HCT116 (cell line): ENCODE measurements at regions not wholly inside any gene's neighbourhood (a gene's known extent, or its start where the extent isn't known, plus 50 kb on each side); places are given as distances from the start of the nearest gene placed in this dataset.

ENCODE experiments used
- ATAC-seq: fragments of 200-7000 bp; cut with Tn5 transposase; 2 replicates; pipeline ENCODE4 v1.9.1; 2020; ENCODE audit warnings: mild to moderate bottlenecking, moderate library complexity
- BruUV-seq: library from RNA; stranded (reverse); fragments of 400-500 nt; replicated peaks from 2 replicates; lab custom pipeline; 2021; lab: Mats Ljungman, UMichigan
- CTCF ChIA-PET: fragments of 300-600 bp; sonication (Branson Sonifier 250); formaldehyde crosslinking; loops from one replicate; lab custom pipeline; 2021; ENCODE audit warnings: antibody characterized with exemption; lab: Charles Lee
- POLR2A ChIA-PET: fragments of 300-600, 350-600 bp; sonication (Branson Sonifier 250); formaldehyde crosslinking; loops from one replicate; lab custom pipeline; 2021; ENCODE audit warnings: antibody characterized with exemption; lab: Charles Lee
- RAD21 ChIA-PET, 2 experiments: fragments of 300-600 bp; sonication (Branson Sonifier 250); formaldehyde crosslinking; loops; one replicate each; lab custom pipeline; 2023; ENCODE audit warnings: low total read pairs in 2 of 2; ENCODE audit not compliant: uncharacterized antibody in 2 of 2, unreplicated experiment in 2 of 2, low non-redundant PET in 1 of 2; lab: Charles Lee
- DNase-seq: peaks from one replicate; pipeline ENCODE4 v3.0.0-alpha.2; 2010; ENCODE audit warnings: low read depth, low spot score
- H2AFZ ChIP-seq: fragments of 200-600 bp; shearing (Covaris generic), sonication (generic); 2 replicates; pipeline ENCODE4 v1.6.1; 2017; ENCODE audit warnings: low read depth, mixed run types, mixed read lengths, antibody characterized with exemption, low read length; ENCODE audit not compliant: poor library complexity, severe bottlenecking
- H3K27ac ChIP-seq: 2 replicates; pipeline ENCODE4 v1.5.1; 2012; ENCODE audit warnings: low read depth, low read length
- H3K27me3 ChIP-seq: fragments of 200-600 bp; sonication (generic); 2 replicates; pipeline ENCODE4 v1.6.1; 2016; ENCODE audit warnings: mixed run types, low read length, mixed read lengths; ENCODE audit not compliant: insufficient read depth
- H3K36me3 ChIP-seq, 2 experiments: fragments of 200-500 bp in 1 of 2; fragments of 200-600 bp in 1 of 2; sonication (Bioruptor generic) in 1 of 2; sonication (generic) in 1 of 2; 2 replicates each; pipeline versions ENCODE4 v1.5.1 to v1.6.1; 2014 to 2016; ENCODE audit warnings: low read length in 2 of 2, inconsistent platforms in 1 of 2, mixed read lengths in 1 of 2, mixed run types in 1 of 2; ENCODE audit not compliant: insufficient read depth in 2 of 2, control insufficient read depth in 1 of 2
- H3K4me1 ChIP-seq, 2 experiments: fragments of 200-600 bp in 1 of 2; sonication (generic) in 1 of 2; 2 replicates each; pipeline versions ENCODE4 v1.5.1 to v1.6.1; 2012 to 2017; ENCODE audit warnings: low read length in 2 of 2, inconsistent platforms in 1 of 2, mild to moderate bottlenecking in 1 of 2, mixed read lengths in 1 of 2, mixed run types in 1 of 2, moderate library complexity in 1 of 2; ENCODE audit not compliant: insufficient read depth in 2 of 2, control insufficient read depth in 1 of 2
- H3K4me2 ChIP-seq: fragments of 200-600 bp; sonication (generic); 2 replicates; pipeline ENCODE4 v1.6.1; 2017; ENCODE audit warnings: mixed run types, low read length, mixed read lengths
- H3K4me3 ChIP-seq, 2 experiments: fragments of 200-600 bp in 1 of 2; sonication (generic) in 1 of 2; replicated peaks in 1 of 2; 2 replicates each; pipeline ENCODE4 v1.5.1; 2011 to 2016; ENCODE audit warnings: low read length in 2 of 2, control low read depth in 1 of 2, low read depth in 1 of 2, mild to moderate bottlenecking in 1 of 2, mixed read lengths in 1 of 2, mixed run types in 1 of 2
- H3K79me2 ChIP-seq: fragments of 200-600 bp; sonication (generic); 2 replicates; pipeline ENCODE4 v1.6.1; 2017; ENCODE audit warnings: mild to moderate bottlenecking, mixed run types, low read length, moderate library complexity, mixed read lengths; ENCODE audit not compliant: insufficient read depth
- H3K9ac ChIP-seq: fragments of 200-600 bp; sonication (generic); 2 replicates; pipeline ENCODE4 v1.6.1; 2016; ENCODE audit warnings: low read length, mixed read lengths
- H3K9me2 ChIP-seq: fragments of 200-600 bp; sonication (generic), shearing (Covaris generic); 2 replicates; pipeline ENCODE4 v1.6.1; 2017; ENCODE audit warnings: mixed run types, mild to moderate bottlenecking, moderate library complexity; ENCODE audit not compliant: insufficient read depth
- H3K9me3 ChIP-seq, 2 experiments: fragments of 200-500 bp in 1 of 2; fragments of 200-600 bp in 1 of 2; sonication (Bioruptor generic) in 1 of 2; sonication (generic) in 1 of 2; 2 replicates each; pipeline ENCODE4 v1.6.1; 2014 to 2017; ENCODE audit warnings: low read length in 2 of 2, mixed read lengths in 2 of 2, inconsistent platforms in 1 of 2, low read depth in 1 of 2, mild to moderate bottlenecking in 1 of 2, mixed run types in 1 of 2, moderate library complexity in 1 of 2; ENCODE audit not compliant: control insufficient read depth in 1 of 2, insufficient read depth in 1 of 2
- H4K20me1 ChIP-seq: fragments of 200-600 bp; sonication (generic), shearing (Covaris generic); 2 replicates; pipeline ENCODE4 v1.6.1; 2017; ENCODE audit warnings: mixed run types, mild to moderate bottlenecking, moderate library complexity; ENCODE audit not compliant: insufficient read depth
- CBX3 ChIP-seq: IDR thresholded peaks from 2 replicates; pipeline ENCODE4 v1.6.1; 2012; ENCODE audit warnings: low read depth
- CEBPB ChIP-seq: IDR thresholded peaks from 2 replicates; pipeline ENCODE4 v1.6.1; 2012; ENCODE audit warnings: low read depth
- EGR1 ChIP-seq: IDR thresholded peaks from 2 replicates; pipeline ENCODE4 v1.6.1; 2012; ENCODE audit warnings: low read depth
- EZH2 ChIP-seq: fragments of 200-600 bp; sonication (generic); IDR thresholded peaks from 2 replicates; pipeline ENCODE4 v1.6.1; 2017; ENCODE audit warnings: antibody characterized with exemption, mixed run types
- FOSL1 ChIP-seq: IDR thresholded peaks from 2 replicates; pipeline ENCODE4 v1.6.1; 2012; ENCODE audit warnings: low read depth
- POLR2AphosphoS5 ChIP-seq: IDR thresholded peaks from 2 replicates; pipeline ENCODE4 v1.6.1; 2011; ENCODE audit warnings: mild to moderate bottlenecking, low read depth, low read length, moderate library complexity
- SP1 ChIP-seq: IDR thresholded peaks from 2 replicates; pipeline ENCODE4 v1.6.1; 2012; ENCODE audit warnings: low read depth
- SRF ChIP-seq: IDR thresholded peaks from 2 replicates; pipeline ENCODE4 v1.6.1; 2012; ENCODE audit warnings: low read depth
- TCF7L2 ChIP-seq: IDR thresholded peaks from 2 replicates; pipeline ENCODE4 v1.7.0; 2011; ENCODE audit warnings: borderline replicate concordance, inconsistent platforms; ENCODE audit not compliant: insufficient read depth, insufficient read length; ENCODE audit errors: extremely low read depth
- YY1 ChIP-seq: IDR thresholded peaks from 2 replicates; pipeline ENCODE4 v1.6.1; 2011; ENCODE audit warnings: low read length, low read depth, moderate library complexity, mild to moderate bottlenecking; ENCODE audit not compliant: insufficient replicate concordance; ENCODE audit errors: extremely low read depth
- ZFX ChIP-seq: fragments of 450-650 bp; IDR thresholded peaks from 2 replicates; pipeline ENCODE4 v1.6.1; 2017
- ZNF274 ChIP-seq: fragments of 200-500 bp; sonication (Bioruptor generic); IDR thresholded peaks from 2 replicates; pipeline ENCODE4 v1.6.1; 2014; ENCODE audit warnings: mild to moderate bottlenecking, low read depth, low read length, inconsistent platforms
- intact Hi-C: fragments of 100-400 bp; cut with micrococcal nuclease; formaldehyde crosslinking; loops from 2 replicates; pipeline ENCODE4 v1.10.0; 2022
- TF ChIP-seq, protein P1 (sequence below): IDR thresholded peaks from 2 replicates; pipeline ENCODE4 v1.6.1; 2012
- TF ChIP-seq, protein P2 (sequence below): IDR thresholded peaks from 2 replicates; pipeline ENCODE4 v1.6.1; 2012
- TF ChIP-seq, protein P3 (sequence below): IDR thresholded peaks from 2 replicates; pipeline ENCODE4 v1.6.1; 2012; ENCODE audit warnings: low read depth
- TF ChIP-seq, protein P4 (sequence below), 3 experiments: fragments of 200-600 bp in 1 of 3; sonication (generic) in 1 of 3; IDR thresholded peaks in 2 of 3; conservative IDR thresholded peaks in 1 of 3; 2 replicates each; pipeline ENCODE4 v1.5.1; 2012 to 2017; ENCODE audit warnings: low read depth in 2 of 3, low read length in 2 of 3, antibody characterized with exemption in 1 of 3, borderline replicate concordance in 1 of 3, control low read depth in 1 of 3, mild to moderate bottlenecking in 1 of 3, mixed read lengths in 1 of 3, mixed run types in 1 of 3, moderate library complexity in 1 of 3; ENCODE audit not compliant: insufficient read depth in 1 of 3

DNA sequence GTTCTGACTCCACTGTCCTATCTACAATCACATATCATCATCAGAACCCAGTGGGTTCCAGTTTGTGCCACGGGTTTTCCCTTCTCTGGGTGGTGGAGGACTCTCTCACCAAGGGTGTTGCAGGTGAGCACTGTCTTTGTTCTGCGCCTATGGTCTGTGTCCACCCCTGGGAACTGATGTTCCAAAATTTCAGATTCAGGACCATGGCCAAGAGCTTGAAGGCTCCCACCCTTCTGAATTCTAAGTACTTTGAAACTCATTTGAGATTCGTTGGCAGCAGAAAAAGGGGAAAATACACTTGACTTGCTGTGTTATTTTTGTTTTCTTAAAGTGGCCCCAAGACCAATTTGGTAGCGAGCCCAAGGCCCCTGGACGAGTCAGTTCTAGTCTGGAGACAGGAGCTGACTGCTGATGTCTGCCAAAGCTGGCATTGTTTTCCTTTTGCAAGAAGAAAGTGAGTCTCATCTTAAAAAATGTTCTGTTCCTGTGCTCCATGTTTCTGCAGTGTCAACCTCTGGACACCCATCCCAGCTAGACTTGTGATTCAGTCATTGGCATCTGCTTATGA, 310.9 kb downstream of the HAPSTR1 start:
- H3K27me3 ChIP-seq: peaks cover 17% of the 10 kb centered on the region
- H3K4me3 ChIP-seq: no peak overlapping the region
- H3K9me3 ChIP-seq: no peaks in the 10 kb centered on the region
- intact Hi-C loops: no loop called here
- H3K36me3 ChIP-seq: no peaks in the 10 kb centered on the region
- CTCF ChIA-PET: no interaction called here
- no peak for DNase-seq
- no peak for ATAC-seq
- no peak overlapping the region for H2AFZ ChIP-seq
- no peaks in the 10 kb centered on the region for H3K9me2 ChIP-seq
- POLR2A ChIA-PET: no interaction called here
- no peak overlapping the region for H3K4me2 ChIP-seq
- no peaks in the 10 kb centered on the region for H3K4me1 ChIP-seq
- RAD21 ChIA-PET: no interaction called here
- TF ChIP-seq TCF7L2 (no peak), CBX3 (no peak), POLR2AphosphoS5 (no peak), SP1 (no peak), EGR1 (no peak), FOSL1 (no peak), ZFX (no peak), SRF (no peak), EZH2 (no peak)
- TF ChIP-seq, protein P1, sequence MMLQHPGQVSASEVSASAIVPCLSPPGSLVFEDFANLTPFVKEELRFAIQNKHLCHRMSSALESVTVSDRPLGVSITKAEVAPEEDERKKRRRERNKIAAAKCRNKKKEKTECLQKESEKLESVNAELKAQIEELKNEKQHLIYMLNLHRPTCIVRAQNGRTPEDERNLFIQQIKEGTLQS: no peak
- TF ChIP-seq, protein P2, sequence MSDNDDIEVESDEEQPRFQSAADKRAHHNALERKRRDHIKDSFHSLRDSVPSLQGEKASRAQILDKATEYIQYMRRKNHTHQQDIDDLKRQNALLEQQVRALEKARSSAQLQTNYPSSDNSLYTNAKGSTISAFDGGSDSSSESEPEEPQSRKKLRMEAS: no peak
- H3K9ac ChIP-seq: no peak overlapping the region
- H3K79me2 ChIP-seq: no peaks in the 10 kb centered on the region
- BruUV-seq: no TSS peak
- no peaks in the 10 kb centered on the region for H4K20me1 ChIP-seq
- H3K27ac ChIP-seq: no peak overlapping the region

DNA sequence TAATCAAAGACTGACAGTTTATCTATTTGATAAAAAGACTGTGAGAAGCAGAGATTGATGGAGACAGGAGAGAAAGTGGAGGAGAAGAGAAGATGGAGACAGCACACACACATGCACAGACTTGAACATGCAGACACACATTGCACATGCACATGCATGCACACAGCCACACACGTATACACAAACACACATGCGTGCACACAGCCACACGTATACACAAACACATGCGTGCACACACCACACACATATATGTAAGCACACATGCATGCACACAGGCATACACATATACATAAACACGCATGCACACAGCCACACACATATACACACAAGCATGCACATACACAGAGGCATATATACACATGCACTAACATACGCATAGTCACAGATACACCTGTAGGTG, 313.4 kb downstream of the HAPSTR1 start:
- Histone ChIP-seq H3K9me3 (no peaks in the 10 kb centered on the region), H3K4me2 (no peak overlapping the region), H3K27ac (no peak overlapping the region), H3K9ac (no peak overlapping the region), H3K4me1 (no peaks in the 10 kb centered on the region), H4K20me1 (no peaks in the 10 kb centered on the region), H3K27me3 (peaks cover 22% of the 10 kb centered on the region), H3K36me3 (no peaks in the 10 kb centered on the region), H3K4me3 (no peak overlapping the region), H2AFZ (no peak overlapping the region), H3K79me2 (no peaks in the 10 kb centered on the region), H3K9me2 (no peaks in the 10 kb centered on the region)
- DNase-seq: no peak
- intact Hi-C loops: no loop called here
- no TSS peak for BruUV-seq
- ATAC-seq: no peak
- POLR2A ChIA-PET: no interaction called here
- CTCF ChIA-PET: no interaction called here
- RAD21 ChIA-PET: no interaction called here
- TF ChIP-seq, protein P3, sequence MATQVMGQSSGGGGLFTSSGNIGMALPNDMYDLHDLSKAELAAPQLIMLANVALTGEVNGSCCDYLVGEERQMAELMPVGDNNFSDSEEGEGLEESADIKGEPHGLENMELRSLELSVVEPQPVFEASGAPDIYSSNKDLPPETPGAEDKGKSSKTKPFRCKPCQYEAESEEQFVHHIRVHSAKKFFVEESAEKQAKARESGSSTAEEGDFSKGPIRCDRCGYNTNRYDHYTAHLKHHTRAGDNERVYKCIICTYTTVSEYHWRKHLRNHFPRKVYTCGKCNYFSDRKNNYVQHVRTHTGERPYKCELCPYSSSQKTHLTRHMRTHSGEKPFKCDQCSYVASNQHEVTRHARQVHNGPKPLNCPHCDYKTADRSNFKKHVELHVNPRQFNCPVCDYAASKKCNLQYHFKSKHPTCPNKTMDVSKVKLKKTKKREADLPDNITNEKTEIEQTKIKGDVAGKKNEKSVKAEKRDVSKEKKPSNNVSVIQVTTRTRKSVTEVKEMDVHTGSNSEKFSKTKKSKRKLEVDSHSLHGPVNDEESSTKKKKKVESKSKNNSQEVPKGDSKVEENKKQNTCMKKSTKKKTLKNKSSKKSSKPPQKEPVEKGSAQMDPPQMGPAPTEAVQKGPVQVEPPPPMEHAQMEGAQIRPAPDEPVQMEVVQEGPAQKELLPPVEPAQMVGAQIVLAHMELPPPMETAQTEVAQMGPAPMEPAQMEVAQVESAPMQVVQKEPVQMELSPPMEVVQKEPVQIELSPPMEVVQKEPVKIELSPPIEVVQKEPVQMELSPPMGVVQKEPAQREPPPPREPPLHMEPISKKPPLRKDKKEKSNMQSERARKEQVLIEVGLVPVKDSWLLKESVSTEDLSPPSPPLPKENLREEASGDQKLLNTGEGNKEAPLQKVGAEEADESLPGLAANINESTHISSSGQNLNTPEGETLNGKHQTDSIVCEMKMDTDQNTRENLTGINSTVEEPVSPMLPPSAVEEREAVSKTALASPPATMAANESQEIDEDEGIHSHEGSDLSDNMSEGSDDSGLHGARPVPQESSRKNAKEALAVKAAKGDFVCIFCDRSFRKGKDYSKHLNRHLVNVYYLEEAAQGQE: no peak
- TF ChIP-seq, protein P4, sequence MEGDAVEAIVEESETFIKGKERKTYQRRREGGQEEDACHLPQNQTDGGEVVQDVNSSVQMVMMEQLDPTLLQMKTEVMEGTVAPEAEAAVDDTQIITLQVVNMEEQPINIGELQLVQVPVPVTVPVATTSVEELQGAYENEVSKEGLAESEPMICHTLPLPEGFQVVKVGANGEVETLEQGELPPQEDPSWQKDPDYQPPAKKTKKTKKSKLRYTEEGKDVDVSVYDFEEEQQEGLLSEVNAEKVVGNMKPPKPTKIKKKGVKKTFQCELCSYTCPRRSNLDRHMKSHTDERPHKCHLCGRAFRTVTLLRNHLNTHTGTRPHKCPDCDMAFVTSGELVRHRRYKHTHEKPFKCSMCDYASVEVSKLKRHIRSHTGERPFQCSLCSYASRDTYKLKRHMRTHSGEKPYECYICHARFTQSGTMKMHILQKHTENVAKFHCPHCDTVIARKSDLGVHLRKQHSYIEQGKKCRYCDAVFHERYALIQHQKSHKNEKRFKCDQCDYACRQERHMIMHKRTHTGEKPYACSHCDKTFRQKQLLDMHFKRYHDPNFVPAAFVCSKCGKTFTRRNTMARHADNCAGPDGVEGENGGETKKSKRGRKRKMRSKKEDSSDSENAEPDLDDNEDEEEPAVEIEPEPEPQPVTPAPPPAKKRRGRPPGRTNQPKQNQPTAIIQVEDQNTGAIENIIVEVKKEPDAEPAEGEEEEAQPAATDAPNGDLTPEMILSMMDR (IDR thresholded peaks at IDR 0.05 in 2 of 3, conservative IDR thresholded peaks at IDR 0.05 in 1 of 3; ENCODE audit: borderline replicate concordance in 1 of 3, insufficient read depth in 1 of 3, low read depth in 2 of 3, low read length in 2 of 3): no peak
- TF ChIP-seq ZNF274: no peak
- no peak for TF ChIP-seq CBX3
- TF ChIP-seq YY1: no peak
- no peak for TF ChIP-seq CEBPB
- no peak for TF ChIP-seq EZH2
